Gastroesophageal sphincter (tissue), 3 donors: ENCODE measurements at regions not wholly inside any gene's neighbourhood (a gene's known extent, or its start where the extent isn't known, plus 50 kb on each side); places are given as distances from the start of the nearest gene placed in this dataset.

Source experiments
- EP300 ChIP-seq: sonication (generic); formaldehyde crosslinking; IDR thresholded peaks from one replicate; pipeline ENCODE4 v1.6.1; 2017; ENCODE audit warnings: antibody characterized with exemption, mild to moderate bottlenecking
- POLR2A ChIP-seq, 2 donors: fragments of 450-650 bp; IDR thresholded peaks; one replicate each; pipeline ENCODE4 v1.6.1; 2017; ENCODE audit warnings: antibody characterized with exemption in 2 of 2, mild to moderate bottlenecking in 2 of 2, moderate library complexity in 1 of 2
- TF ChIP-seq, protein P1 (sequence below), 4 experiments: fragments of 200-600 bp in 2 of 4; fragments of 450-650 bp in 2 of 4; sonication (generic) in 1 of 4; IDR thresholded peaks; one replicate each; pipeline ENCODE4 v1.5.1; 2017 to 2019; ENCODE audit warnings: antibody characterized with exemption in 4 of 4, mild to moderate bottlenecking in 2 of 4, moderate library complexity in 2 of 4

GRCh38 chr6:10128721-10129120 lies 286.2 kb downstream of the TFAP2A start:
- TF ChIP-seq POLR2A (IDR thresholded peaks at IDR 0.05) (no peak), EP300 (no peak)
- TF ChIP-seq, protein P1, sequence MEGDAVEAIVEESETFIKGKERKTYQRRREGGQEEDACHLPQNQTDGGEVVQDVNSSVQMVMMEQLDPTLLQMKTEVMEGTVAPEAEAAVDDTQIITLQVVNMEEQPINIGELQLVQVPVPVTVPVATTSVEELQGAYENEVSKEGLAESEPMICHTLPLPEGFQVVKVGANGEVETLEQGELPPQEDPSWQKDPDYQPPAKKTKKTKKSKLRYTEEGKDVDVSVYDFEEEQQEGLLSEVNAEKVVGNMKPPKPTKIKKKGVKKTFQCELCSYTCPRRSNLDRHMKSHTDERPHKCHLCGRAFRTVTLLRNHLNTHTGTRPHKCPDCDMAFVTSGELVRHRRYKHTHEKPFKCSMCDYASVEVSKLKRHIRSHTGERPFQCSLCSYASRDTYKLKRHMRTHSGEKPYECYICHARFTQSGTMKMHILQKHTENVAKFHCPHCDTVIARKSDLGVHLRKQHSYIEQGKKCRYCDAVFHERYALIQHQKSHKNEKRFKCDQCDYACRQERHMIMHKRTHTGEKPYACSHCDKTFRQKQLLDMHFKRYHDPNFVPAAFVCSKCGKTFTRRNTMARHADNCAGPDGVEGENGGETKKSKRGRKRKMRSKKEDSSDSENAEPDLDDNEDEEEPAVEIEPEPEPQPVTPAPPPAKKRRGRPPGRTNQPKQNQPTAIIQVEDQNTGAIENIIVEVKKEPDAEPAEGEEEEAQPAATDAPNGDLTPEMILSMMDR (IDR thresholded peaks at IDR 0.05), result no peak
